Non-pigmented ciliary epithelial cell (primary cell): ENCODE measurements at regions not wholly inside any gene's neighbourhood (a gene's known extent, or its start where the extent isn't known, plus 50 kb on each side); places are given as distances from the start of the nearest gene placed in this dataset.

ENCODE experiments used
- DNase-seq: peaks from one replicate; pipeline ENCODE4 v3.0.0-alpha.2; 2010; ENCODE audit warnings: low read depth

DNA sequence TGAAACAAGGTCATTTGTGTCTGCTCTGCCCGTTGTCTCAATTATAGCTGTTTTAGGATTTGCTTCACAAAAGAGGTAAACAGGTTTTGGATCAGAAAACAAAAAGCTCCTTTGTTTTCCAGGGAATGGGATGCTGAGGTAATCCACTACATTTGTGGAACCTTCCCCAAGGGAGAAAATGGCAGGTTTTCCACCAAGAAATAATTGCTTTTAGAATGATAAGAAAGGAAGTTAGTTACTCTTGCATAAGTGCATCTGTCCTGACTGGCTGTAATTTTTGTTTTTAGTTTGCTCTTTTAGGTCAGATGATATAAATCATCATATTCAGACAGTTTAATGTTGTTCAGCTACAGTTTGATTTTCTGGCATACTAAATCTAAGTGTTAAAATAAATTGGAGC, 198.5 kb upstream of the COL8A1 start:
- no peak for DNase-seq

DNA sequence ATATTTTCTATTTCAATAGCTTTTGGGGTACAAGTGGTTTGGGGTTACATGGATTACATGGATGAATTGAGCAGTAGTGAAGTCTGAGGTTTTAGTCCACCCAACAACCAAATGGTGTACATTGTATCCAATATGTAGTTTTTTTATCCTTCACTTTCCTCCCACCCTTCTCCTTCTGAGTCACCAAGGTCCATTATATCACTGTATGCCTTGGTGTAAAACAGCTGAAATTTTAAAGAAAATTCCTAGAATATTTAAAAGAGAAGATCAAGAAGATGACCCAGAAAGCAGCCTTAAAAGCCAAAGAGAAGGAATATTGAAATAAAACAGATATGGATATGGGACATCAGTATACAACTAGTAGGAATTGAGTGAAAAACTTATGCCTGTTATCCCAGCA, 204.2 kb upstream of the COL8A1 start:
- DNase-seq = no peak

DNA sequence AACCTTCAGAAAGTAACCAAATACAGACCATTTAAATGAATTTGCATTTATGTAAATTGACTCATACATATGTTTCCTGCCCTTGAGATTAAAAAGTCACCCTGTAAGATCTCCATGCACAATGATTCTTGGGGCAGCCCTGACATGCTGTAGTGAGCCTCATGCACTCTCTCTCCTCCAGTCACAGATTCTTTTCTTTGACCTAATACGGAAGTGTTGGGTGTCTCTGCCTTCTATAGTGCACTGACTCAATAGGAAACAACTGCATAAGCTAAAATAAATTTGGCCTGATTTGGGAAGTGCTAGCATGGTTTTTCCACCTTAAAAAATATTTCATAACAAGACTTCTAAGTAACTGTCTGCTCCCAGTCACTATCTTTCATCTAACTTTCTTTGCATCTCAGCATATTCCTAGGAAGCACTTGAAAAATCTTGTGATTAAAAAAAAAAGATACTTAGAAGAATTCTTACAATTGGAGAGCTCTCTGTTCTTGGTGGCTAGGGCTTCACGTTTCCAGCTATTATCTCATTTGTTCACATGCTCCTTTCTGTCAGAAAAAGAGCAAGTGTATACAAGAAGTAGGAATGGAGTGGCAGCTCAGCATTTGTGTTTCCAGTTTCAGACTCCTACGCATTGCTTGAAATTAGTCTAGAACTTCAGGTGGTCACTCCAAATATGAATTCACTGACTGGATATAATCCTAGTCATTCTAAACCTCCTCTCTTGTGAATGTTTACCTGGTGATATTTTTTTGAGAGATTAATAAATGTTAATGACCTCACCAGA, 207.9 kb upstream of the COL8A1 start:
- no peak for DNase-seq

DNA sequence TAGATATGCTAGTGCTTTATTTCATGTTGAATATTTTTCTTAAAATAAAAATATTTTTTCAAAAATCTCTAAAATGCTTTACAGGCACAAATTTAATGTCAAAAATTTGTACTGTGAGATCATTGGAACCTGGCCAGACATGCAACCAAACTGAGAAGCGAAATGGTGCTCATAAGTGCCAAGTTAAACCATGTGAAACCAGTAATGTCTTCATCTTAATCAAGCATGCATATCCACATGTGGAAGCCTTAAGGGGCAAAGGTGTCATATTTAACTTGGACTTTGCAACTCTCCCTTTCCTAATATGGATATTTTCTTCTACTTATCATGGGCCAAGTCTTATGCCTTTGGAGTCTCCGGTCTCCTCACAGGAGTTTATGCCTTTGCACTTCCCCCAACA, 208.9 kb upstream of the COL8A1 start:
- DNase-seq = no peak

DNA sequence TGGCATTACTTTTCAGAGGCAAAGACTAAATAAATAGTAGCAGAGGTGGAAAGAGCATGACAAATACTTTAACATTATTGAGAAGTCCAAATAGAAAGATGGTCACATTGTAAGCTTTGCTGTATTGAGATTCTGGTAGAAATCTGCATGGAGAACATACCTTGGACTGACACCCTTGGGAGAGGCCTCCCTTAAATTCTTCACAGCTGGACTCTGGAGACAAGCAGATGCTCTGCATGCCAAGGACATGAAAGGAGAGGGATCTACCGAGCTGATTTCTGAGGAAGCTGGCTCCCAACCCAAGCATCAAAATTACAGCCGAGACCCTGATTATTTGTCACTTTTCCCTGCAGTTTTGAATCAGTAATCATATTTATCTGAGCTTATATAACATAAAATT, 212.5 kb upstream of the COL8A1 start:
- no peak for DNase-seq

DNA sequence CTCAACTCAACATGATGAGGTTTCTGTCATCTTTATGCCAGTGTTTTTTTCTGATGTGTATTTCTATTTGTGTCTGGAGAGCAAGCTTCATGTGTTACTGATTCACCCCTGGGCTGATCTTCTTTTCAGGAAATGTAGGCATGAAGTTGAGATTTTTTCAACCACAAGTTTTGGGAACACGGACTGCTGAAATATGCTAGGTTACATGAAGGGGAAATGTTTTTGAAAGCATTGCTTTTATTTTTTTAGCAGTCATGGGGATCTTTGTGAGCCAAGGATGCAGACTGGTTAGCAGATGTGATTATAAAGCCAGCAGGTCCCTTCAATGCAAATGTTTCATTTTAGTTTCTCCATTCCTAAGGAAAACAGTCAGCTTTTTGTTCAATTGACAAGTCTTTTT, 219.3 kb upstream of the COL8A1 start:
- DNase-seq = no peak

DNA sequence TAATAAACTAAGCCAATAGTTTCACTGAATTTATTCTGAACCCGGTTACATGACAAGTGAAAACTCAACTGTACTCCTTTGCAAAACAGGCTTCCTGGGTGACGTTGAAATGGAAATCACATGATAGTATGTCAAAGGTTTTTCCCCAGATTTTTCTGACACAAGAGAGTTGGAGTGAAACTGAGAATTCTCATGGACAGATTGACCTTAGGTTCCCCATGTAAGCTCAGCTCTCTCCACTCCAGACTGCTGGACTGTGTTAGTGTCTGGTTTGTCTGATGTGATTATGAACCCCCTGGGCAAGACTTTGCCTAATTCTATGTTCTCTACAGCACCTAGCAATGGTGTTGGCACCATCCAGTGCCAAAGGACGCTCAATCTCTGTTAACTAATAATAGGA, 219.7 kb upstream of the COL8A1 start:
- no peak for DNase-seq

DNA sequence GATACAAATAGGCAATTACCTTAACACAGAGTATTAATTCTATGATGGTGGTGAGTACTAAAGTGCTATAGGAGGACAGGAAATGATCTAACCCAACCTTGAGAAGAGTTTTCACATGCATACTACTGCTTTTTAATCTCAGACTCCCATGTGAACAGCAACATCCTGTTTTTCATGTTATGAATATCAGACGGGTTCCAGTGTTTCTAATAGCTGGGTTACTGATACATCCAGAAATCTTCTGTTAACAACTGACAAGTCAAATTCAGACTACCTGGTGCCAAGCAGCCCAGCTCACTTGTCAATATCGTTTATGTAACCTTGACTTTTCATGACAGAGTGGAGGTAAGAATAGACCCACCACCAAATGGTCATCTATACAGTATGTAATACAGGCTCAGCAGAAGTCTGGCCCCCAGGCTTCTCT, 220.2 kb upstream of the COL8A1 start:
- no peak for DNase-seq

DNA sequence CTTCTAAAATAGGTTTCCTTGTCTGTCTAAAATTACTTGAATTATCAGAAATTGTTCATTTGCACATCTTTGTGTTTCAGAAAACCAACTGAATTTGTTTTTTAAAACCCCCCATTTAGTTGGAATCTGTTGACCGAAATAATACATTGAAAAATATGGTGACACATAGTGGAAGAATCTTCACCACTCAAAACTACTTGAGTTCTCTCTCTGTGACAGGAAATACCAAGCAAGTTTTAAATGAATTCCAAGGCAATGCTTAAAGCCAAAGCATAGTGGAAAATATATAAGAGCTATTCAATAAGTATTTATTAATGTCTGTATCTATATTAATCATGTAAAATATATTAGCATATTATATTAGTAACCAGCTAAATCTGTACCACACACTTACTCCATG, 224.9 kb upstream of the COL8A1 start:
- DNase-seq = peak; percentile 51

DNA sequence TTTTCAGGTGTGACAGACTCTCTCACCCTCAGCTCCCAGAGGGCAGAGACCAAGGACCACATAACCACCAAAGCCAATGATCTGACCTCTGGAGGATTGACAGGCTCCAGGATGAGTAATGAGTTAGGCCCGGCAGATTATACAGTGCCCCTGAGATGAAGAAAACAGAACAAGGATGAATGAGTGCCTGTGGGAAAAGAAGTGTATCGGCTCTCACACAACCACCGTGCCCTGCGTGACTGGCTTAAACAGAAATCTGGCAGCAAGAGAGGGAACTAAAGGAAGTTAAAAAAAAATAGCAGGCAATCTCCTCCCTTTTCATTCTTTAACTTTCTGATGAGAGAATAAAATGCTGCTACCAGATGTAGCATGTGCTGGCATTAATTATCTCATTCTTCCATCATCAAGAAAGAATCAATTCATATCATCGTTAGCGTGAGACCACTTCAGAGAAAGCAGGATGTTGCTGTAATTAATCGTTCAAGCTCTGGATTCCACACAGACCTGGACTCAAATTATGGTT, 227.5 kb upstream of the COL8A1 start:
- peak; percentile 52 for DNase-seq

DNA sequence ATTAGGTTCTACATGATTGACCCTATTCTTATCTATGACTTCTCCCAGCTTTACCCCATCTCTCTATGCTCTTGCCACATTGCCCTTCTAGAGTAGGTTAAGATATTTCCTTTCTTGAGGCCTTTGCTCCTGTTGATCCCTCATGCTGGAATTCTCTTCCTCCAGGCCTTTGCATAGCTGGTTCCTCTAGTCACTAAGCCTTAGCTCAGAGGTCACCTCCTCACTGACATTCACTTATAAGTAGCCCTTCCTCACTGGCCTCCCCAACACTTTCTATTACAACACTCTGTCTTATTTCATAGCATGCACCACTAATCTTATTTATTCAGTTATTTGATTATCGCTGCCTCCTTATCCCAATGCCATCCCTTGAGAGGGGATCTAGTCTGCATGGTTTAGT, 228.4 kb upstream of the COL8A1 start:
- DNase-seq = no peak

DNA sequence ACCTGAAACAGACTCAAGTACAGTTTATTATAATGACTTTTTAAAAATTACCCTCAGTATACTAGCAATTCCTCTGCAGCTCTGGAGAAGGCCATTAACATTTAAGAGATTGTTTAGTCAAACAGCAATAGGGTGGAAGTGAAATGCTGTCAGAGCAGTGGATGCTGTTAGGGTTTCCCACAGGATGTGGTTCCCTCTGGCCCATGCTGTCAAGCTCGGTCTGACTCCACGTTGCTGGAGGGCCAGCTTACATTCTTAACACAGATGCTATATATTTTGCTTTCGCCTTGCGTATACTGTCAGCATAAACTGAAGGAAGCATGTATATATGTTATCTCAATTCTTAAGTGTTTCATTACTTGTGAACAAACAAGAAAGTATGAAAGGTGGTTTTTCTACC, 231.1 kb upstream of the COL8A1 start:
- DNase-seq = no peak

DNA sequence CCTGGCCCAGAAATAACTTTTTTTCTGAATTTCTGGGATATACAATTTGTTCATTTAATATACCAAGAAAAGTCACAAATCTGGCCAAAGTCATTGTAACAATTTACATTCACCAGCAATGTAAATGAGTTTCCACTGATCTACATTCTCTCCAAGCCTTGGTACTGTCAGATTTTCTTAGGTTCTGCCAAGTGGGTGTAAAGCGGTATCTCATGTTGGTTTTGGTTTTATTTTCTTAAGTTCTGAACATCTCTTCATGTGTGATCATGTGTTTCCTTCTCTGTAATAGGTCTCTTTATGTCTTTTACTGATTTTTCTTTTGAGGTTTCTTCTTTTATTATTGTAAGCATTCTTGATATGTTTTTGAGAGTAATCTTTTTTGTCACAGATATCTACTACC, 235.6 kb upstream of the COL8A1 start:
- no peak for DNase-seq

DNA sequence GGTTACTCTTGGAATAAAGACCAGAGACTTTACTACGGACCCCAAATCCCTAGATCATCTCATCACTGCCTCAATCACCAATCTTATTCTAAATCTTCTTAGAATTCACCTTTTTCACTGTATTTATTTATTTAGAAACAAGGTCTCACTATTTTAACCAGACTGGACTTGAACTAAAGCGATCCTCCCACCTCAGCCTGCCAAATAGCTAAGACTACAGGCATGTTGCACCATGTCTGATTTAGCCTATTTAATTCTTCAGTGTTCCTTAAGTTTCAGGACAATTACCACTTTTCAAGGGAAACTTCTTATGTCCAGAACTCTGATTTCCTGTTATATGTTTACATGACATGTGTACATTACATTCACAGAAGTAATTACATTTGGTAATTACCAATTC, 238.0 kb upstream of the COL8A1 start:
- no peak for DNase-seq

DNA sequence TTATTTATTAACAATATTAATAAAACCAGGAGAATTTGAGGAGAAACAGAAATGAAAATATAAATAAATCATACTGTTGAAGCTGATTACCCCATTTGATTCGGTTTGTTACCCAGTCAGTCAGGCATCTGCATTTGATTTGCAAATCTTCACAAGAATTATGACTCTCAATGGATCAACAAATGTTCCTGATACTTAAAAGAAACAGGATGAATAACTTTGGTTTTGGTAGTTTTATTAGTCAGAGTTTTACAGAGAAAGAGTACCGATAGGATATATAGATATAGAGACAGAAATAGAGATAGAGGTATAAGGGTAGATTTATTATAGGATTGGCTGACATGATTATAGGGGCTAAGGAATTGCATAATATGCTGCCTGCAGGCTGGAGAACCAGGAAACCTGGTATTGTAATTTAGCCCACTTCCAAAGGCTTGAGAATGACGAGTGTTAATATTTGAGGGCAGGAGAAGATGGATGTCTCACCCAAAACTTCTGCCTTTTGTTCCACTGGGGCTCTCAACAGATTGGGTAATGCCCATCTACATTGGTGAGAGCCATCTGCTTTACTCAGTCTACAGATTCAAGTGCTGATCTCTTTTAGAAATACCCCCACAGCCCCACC, 241.6 kb upstream of the COL8A1 start:
- no peak for DNase-seq

DNA sequence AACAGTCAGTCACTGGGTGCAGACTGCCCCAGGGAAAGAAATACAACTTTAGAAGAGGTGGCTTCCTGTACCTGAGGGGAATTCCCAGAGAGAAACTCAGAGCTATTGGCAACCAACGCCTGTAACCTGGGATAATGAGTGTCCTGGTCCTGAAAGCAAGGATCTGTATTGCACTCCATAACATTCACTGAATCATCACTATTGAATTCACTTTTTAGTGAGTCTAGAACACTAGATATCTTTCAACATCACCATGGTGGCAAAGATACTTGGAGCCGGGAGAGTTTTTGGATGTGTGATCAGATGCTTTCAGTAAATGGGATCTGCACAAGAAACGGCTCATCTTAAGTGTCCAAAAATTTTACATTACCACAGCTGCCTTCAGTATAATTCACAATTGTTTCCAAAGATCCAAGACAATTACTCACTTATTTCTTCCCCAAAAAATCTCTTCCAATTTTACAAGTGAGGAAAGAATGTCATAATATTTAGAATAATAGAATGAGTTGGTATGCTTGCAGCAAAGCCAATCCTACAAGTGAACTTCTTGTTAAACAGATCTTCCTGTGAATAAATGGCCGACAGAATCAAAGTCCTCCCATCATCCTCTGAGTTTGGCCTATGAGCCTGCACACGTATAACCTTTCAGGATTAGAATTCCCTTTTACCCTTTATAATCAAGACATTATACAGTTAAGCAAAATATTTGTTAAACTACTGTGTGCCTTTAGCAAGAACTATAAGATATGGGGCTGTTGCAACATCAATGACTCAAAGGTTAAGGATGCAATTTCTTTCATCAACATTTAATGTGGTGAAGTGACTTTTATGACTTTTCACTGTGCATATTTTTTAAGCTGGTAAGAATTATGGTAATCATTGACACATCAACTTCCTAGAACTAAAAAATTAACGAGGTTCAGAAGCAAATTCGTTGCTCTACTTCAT, 243.3 kb upstream of the COL8A1 start:
- DNase-seq = peak; percentile 55

DNA sequence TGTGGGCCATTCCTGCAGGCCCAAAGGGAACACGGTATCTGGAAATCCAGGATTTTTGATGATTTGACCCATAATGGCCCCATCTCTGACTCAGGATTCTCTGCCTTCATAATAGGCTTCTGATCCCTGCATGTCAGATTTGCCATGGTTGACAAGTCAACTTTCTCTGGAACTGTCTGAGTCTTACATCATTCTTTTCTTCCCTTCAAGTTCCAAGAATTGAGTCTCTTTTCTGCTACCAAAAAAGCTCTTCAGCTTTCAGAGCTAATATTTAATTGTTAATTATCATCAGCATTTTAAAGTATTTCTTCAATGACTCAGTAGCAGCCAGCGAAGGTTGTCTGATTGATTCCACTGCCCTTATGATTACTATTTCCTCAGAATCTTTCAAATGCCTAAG, 244.4 kb upstream of the COL8A1 start:
- no peak for DNase-seq

DNA sequence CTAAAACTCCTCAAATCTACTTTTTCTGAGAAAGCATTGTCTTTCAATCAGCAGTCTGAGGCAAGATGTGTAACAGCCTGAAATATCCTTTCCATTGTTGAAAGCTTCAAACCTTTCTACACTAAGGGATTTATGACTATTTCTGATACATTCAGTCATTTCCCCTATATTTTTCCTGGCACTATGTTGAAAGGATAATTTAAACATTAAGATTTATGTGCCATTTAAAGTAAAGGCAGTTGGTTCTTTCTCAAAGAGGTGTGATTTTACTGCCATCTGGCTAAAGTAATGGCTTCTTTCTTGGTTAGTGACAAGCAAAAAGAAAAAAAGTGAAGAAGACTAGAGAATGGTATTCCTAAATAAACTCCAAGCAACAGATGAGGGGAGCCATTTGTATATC, 249.6 kb upstream of the COL8A1 start:
- no peak for DNase-seq

DNA sequence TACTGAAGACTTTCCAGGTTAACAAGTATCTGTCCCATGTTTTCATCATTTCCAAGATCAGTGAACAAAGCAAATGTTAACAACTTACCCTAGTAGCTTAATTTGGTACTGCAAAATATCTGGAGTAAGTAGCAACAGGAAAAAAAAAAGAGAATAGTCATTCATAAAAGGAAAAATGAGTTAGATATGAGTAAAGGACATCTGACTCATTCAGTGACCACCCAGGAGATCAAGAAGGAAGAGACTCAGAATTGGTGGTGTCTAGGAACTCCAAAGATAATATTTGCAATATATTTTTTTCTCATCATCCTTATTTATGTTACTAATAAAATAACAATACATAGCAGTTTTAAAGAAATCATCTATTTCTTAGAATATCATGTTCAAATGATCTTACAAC, 253.8 kb upstream of the COL8A1 start:
- DNase-seq = no peak

DNA sequence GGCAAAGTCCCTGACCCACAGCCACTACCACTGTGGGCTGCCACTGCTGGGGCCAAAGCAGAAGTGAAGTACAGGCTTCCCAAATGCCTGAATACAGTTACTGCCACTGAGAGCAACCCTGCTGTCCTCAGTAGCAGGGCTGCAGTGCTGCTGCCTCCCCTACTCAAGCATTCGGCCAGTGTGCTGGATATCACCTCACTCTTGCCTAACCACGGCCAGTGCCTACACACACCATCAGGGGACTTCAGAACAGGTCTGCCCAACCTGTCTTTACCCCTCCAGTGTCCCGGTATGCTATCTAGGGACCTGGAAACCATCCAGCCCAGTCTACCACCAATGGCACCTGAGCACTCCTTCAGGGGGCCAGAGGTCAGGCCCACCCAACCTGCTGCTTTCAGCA, 261.5 kb upstream of the COL8A1 start:
- DNase-seq = no peak

DNA sequence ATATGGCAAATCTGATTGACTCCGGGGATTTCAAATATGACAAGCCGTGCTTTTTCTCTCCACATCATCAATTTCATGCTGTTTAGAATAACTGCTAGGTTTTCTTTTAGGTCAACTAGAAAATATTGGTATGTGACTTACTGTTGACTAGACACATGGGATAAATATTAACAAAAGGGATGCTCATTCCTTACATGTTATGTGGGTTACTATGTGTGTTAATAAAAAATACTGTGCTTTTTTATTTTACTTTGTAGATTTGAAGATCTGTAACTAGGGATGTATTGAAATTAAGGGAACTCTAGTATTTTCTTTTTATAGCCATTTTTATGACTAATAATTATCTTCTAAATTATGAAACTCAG, 264.6 kb upstream of the COL8A1 start:
- no peak for DNase-seq

DNA sequence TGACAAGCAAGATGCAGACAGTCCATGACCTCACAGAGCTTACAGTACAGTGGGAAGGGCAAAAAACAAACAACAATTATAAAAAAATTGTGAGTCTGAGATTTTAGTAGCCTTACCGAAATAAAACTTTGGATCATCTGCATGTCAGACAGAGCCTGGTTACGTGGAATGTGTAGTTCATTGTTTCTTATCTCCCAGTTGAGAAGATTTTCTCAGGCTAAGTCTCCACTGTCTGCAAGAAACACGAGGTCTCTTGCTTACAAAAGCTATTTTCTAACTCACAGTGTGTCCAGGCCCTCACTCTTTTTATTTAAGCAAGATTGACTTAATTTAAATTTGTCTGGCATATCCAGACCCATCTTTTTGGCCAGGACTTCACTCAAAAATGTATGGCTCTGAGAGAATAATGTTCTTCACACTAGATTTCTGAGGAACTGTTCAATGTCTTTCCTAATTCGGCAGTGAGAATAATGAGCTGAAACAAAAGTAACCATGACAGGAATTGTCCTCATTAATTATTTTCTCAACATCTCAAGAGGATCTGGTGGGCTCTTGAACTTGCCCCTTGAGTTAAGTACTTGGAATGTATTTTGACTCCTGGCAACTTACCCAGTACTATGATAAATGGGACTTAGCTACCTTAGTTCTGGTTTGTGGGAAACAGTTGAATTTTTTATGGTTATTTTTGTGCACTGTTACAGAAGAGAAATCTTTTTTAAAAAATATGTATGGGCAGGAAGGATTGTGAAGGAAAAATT, 265.1 kb upstream of the COL8A1 start:
- DNase-seq = no peak
